ENCODE measurements at regions not wholly inside any gene's neighbourhood (a gene's known extent, or its start where the extent isn't known, plus 50 kb on each side); places are given as distances from the start of the nearest gene placed in this dataset.
"Not testable (repeated sequence)": the region's sequence is repeated elsewhere in the genome, so short reads cannot be mapped to it uniquely, and the experiment has no call there.

GRCh38 chr10:61016007-61016406 lies 72.0 kb upstream of the RHOBTB1 start:
- no peak for DNase-seq
- TF ChIP-seq CTCF (IDR thresholded peaks at IDR 0.05; ENCODE audit: borderline replicate concordance, extremely low read depth, insufficient read depth) = no peak
- H3K27ac ChIP-seq (ENCODE audit: low read depth in 2 of 2, low read length in 2 of 2) = no peak overlapping the region
- intact Hi-C loops (cut with DNase I) = no loop called here
- H3K27me3 ChIP-seq (ENCODE audit: control insufficient read depth, insufficient read depth, low read length) = no peaks in the 10 kb centered on the region
- H3K9me3 ChIP-seq (ENCODE audit: control insufficient read depth in 2 of 3, insufficient read depth in 1 of 3, low read length in 3 of 3) = no peaks in the 10 kb centered on the region
- no peaks in the 10 kb centered on the region for H3K36me3 ChIP-seq (ENCODE audit: control insufficient read depth in 2 of 3, insufficient read depth in 3 of 3, low read length in 3 of 3)
- H3K9ac ChIP-seq (ENCODE audit: low read length in 3 of 3) = no peak overlapping the region
- peaks cover 0 to 8% (median 0%) of the 10 kb centered on the region in 3 donors for H3K4me1 ChIP-seq (ENCODE audit: control insufficient read depth in 2 of 3, insufficient read depth in 2 of 3, low read depth in 1 of 3, low read length in 3 of 3)
- FAIRE-seq = no peak
- peak overlapping the region in 1 of 3 donors; percentile 30 for H3K4me3 ChIP-seq (ENCODE audit: low read length in 3 of 3)

GRCh38 chr10:61010863-61011262 lies 66.9 kb upstream of the RHOBTB1 start:
- DNase-seq (no peak), FAIRE-seq (no peak)
- Histone ChIP-seq H3K36me3 (ENCODE audit: control insufficient read depth in 2 of 3, insufficient read depth in 3 of 3, low read length in 3 of 3) (no peaks in the 10 kb centered on the region), H3K9me3 (ENCODE audit: control insufficient read depth in 2 of 3, insufficient read depth in 1 of 3, low read length in 3 of 3) (no peaks in the 10 kb centered on the region), H3K27me3 (ENCODE audit: control insufficient read depth, insufficient read depth, low read length) (no peaks in the 10 kb centered on the region), H3K27ac (ENCODE audit: low read depth in 2 of 2, low read length in 2 of 2) (no peak overlapping the region), H3K9ac (ENCODE audit: low read length in 3 of 3) (no peak overlapping the region), H3K4me1 (ENCODE audit: control insufficient read depth in 2 of 3, insufficient read depth in 2 of 3, low read depth in 1 of 3, low read length in 3 of 3) (peaks cover 0 to 2% (median 0%) of the 10 kb centered on the region in 3 donors), H3K4me3 (ENCODE audit: low read length in 3 of 3) (no peak overlapping the region)
- TF ChIP-seq CTCF (IDR thresholded peaks at IDR 0.05; ENCODE audit: borderline replicate concordance, extremely low read depth, insufficient read depth) = no peak
- intact Hi-C loops (cut with DNase I) = no loop called here

GRCh38 chr10:61003069-61003468 lies 59.1 kb upstream of the RHOBTB1 start:
- H3K9me3 ChIP-seq (ENCODE audit: control insufficient read depth in 2 of 3, insufficient read depth in 1 of 3, low read length in 3 of 3); FAIRE-seq; H3K9ac ChIP-seq (ENCODE audit: low read length in 3 of 3); H3K4me3 ChIP-seq (ENCODE audit: low read length in 3 of 3); H3K4me1 ChIP-seq (ENCODE audit: control insufficient read depth in 2 of 3, insufficient read depth in 2 of 3, low read depth in 1 of 3, low read length in 3 of 3); H3K27me3 ChIP-seq (ENCODE audit: control insufficient read depth, insufficient read depth, low read length); H3K36me3 ChIP-seq (ENCODE audit: control insufficient read depth in 2 of 3, insufficient read depth in 3 of 3, low read length in 3 of 3); DNase-seq; H3K27ac ChIP-seq (ENCODE audit: low read depth in 2 of 2, low read length in 2 of 2); intact Hi-C loops (cut with DNase I): not testable (repeated sequence)

- no peaks in the 10 kb centered on the region for H3K27me3 ChIP-seq (ENCODE audit: control insufficient read depth, insufficient read depth, low read length)
- DNase-seq (peak in 3 of 5 donors; percentile 13 to 63 (median 24)), FAIRE-seq (no peak)
- no peaks in the 10 kb centered on the region for H3K36me3 ChIP-seq (ENCODE audit: control insufficient read depth in 2 of 3, insufficient read depth in 3 of 3, low read length in 3 of 3)
- H3K9ac ChIP-seq (ENCODE audit: low read length in 3 of 3) = no peak overlapping the region
- H3K27ac ChIP-seq (ENCODE audit: low read depth in 2 of 2, low read length in 2 of 2) = no peak overlapping the region
- H3K4me3 ChIP-seq (ENCODE audit: low read length in 3 of 3) = peak overlapping the region in 1 of 3 donors; percentile 31
- intact Hi-C loops (cut with DNase I) = no loop called here
- no peaks in the 10 kb centered on the region for H3K4me1 ChIP-seq (ENCODE audit: control insufficient read depth in 2 of 3, insufficient read depth in 2 of 3, low read depth in 1 of 3, low read length in 3 of 3)
- TF ChIP-seq CTCF (IDR thresholded peaks at IDR 0.05; ENCODE audit: borderline replicate concordance, extremely low read depth, insufficient read depth) = no peak
- no peaks in the 10 kb centered on the region for H3K9me3 ChIP-seq (ENCODE audit: control insufficient read depth in 2 of 3, insufficient read depth in 1 of 3, low read length in 3 of 3)
Measured at GRCh38 chr10:61001731-61002122, 57.7 kb upstream of the RHOBTB1 start.

All from kidney (tissue), 13 donors.